ENCODE measurements at regions not wholly inside any gene's neighbourhood (a gene's known extent, or its start where the extent isn't known, plus 50 kb on each side); places are given as distances from the start of the nearest gene placed in this dataset.

DNA sequence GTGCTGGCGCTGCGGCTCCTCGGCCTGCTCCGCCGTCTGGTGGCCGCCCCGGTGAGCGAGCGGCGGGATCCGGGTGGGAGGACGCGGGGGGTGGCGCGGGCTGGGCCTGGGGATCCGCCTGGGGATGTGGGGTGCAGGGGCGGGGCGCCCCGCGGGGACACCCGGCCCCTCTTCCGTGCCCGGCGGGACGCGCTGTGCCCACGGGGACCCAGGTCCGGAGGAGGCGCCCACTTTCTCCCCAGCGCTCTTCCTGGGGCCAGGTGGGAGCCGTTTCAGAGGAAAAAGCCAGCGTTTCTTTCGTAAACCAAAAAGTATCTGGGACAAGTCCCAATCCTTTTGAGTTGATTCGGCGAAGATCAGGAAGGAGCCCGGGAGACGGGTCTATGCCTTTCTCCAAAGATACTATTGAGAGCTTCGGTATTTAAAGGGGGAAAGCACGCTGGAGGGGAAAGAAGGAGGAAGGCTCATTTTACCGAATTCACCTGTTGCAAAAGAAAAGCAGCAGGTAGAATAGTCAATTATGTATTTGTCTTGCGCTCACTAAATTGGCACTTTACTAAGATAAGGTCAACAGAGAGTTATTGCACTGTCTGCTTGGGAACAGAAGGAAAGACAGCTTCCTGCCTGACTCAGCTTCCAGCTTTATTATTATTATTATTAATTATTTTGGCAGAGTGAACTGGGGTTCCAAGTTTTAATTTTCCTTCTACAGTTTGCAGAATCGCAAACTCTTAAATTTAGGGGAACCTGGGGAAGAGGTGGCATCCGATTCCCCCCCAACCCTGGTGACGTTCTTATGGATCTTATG is 81.5 kb upstream of the CD99 start:
- Histone ChIP-seq H3K36me3 (ENCODE audit: control insufficient read depth in 1 of 2, insufficient read depth in 2 of 2, low read length in 1 of 2) (no peaks in the 10 kb centered on the region), H3K4me1 (ENCODE audit: control insufficient read depth in 1 of 2, insufficient read depth in 2 of 2, low read length in 2 of 2) (no peaks in the 10 kb centered on the region), H3K9me3 (ENCODE audit: control insufficient read depth, low read length) (no peaks in the 10 kb centered on the region), H3K27me3 (ENCODE audit: control insufficient read depth in 1 of 2, insufficient read depth in 2 of 2, low read length in 1 of 2) (no peaks in the 10 kb centered on the region), H3K27ac (ENCODE audit: low read depth in 1 of 2, low read length in 2 of 2) (no peak overlapping the region), H3K4me3 (ENCODE audit: low read length in 2 of 2) (peak overlapping the region; percentile 33 to 83)
- ATAC-seq (ENCODE audit: low FRiP score) (no peak), DNase-seq (no peak)
- 1% methylated on average over 33 to 44 of the region's 44 CpGs for WGBS, 2 donors
- intact Hi-C loops (cut with DNase I): loop anchor here in 1 of 2 donors (10.0 kb wide), 1 partner anchor 85 kb away; the partner anchor contains the start of gene CD99

GRCh38 chrX:2608638-2609430 is 82.3 kb upstream of the CD99 start:
- intact Hi-C loops (cut with DNase I): no loop called here
- WGBS, 2 donors: 1% methylated on average over 44 to 62 of the region's 63 CpGs
- H3K4me1 ChIP-seq (ENCODE audit: control insufficient read depth in 1 of 2, insufficient read depth in 2 of 2, low read length in 2 of 2): no peaks in the 10 kb centered on the region
- no peaks in the 10 kb centered on the region for H3K9me3 ChIP-seq (ENCODE audit: control insufficient read depth, low read length)
- no peaks in the 10 kb centered on the region for H3K36me3 ChIP-seq (ENCODE audit: control insufficient read depth in 1 of 2, insufficient read depth in 2 of 2, low read length in 1 of 2)
- H3K4me3 ChIP-seq (ENCODE audit: low read length in 2 of 2): peak overlapping the region; percentile 33 to 83
- no peak overlapping the region for H3K27ac ChIP-seq (ENCODE audit: low read depth in 1 of 2, low read length in 2 of 2)
- peak; percentile 94 to 96 for DNase-seq
- peak; percentile 97 for ATAC-seq (ENCODE audit: low FRiP score)
- H3K27me3 ChIP-seq (ENCODE audit: control insufficient read depth in 1 of 2, insufficient read depth in 2 of 2, low read length in 1 of 2): no peaks in the 10 kb centered on the region

- no peaks in the 10 kb centered on the region for H3K36me3 ChIP-seq (ENCODE audit: control insufficient read depth in 1 of 2, insufficient read depth in 2 of 2, low read length in 1 of 2)
- DNase-seq (no peak), ATAC-seq (ENCODE audit: low FRiP score) (no peak)
- no peaks in the 10 kb centered on the region for H3K9me3 ChIP-seq (ENCODE audit: control insufficient read depth, low read length)
- no peaks in the 10 kb centered on the region for H3K27me3 ChIP-seq (ENCODE audit: control insufficient read depth in 1 of 2, insufficient read depth in 2 of 2, low read length in 1 of 2)
- H3K4me1 ChIP-seq (ENCODE audit: control insufficient read depth in 1 of 2, insufficient read depth in 2 of 2, low read length in 2 of 2): no peaks in the 10 kb centered on the region
- H3K27ac ChIP-seq (ENCODE audit: low read depth in 1 of 2, low read length in 2 of 2): no peak overlapping the region
- H3K4me3 ChIP-seq (ENCODE audit: low read length in 2 of 2): no peak overlapping the region
- intact Hi-C loops (cut with DNase I): no loop called here
- WGBS, 2 donors: 95 to 98% methylated on average over 2 of the region's 2 CpGs
These were observed 84.0 kb upstream of the CD99 start for GRCh38 chrX:2607113-2607512.

DNA sequence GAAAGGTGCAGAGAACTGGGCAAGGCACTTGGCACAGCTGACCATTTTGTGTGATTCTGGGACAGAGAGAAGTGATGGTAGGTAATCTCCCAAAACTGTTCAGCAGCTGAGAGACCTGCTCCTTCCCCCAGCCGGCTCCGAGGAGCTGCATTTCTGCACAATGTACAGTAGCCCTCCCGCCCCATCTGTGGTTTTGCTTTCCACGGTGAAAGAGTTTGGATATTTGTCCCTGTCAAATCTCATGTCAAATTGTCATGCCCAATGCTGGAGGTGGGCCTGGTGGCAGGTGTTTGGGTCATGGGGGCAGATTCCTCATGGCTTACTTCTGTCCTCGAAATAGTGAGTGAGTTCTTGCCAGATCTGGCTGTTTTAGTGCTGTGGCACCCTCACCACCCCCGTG is 90.5 kb upstream of the CD99 start:
- Histone ChIP-seq H3K9me3 (ENCODE audit: control insufficient read depth, low read length) (no peaks in the 10 kb centered on the region), H3K27me3 (ENCODE audit: control insufficient read depth in 1 of 2, insufficient read depth in 2 of 2, low read length in 1 of 2) (no peaks in the 10 kb centered on the region), H3K36me3 (ENCODE audit: control insufficient read depth in 1 of 2, insufficient read depth in 2 of 2, low read length in 1 of 2) (no peaks in the 10 kb centered on the region), H3K4me3 (ENCODE audit: low read length in 2 of 2) (no peak overlapping the region), H3K27ac (ENCODE audit: low read depth in 1 of 2, low read length in 2 of 2) (no peak overlapping the region), H3K4me1 (ENCODE audit: control insufficient read depth in 1 of 2, insufficient read depth in 2 of 2, low read length in 2 of 2) (no peaks in the 10 kb centered on the region)
- DNase-seq (no peak), ATAC-seq (ENCODE audit: low FRiP score) (no peak)
- WGBS, 2 donors: 86 to 92% methylated on average over 6 of the region's 6 CpGs
- intact Hi-C loops (cut with DNase I): no loop called here

DNA sequence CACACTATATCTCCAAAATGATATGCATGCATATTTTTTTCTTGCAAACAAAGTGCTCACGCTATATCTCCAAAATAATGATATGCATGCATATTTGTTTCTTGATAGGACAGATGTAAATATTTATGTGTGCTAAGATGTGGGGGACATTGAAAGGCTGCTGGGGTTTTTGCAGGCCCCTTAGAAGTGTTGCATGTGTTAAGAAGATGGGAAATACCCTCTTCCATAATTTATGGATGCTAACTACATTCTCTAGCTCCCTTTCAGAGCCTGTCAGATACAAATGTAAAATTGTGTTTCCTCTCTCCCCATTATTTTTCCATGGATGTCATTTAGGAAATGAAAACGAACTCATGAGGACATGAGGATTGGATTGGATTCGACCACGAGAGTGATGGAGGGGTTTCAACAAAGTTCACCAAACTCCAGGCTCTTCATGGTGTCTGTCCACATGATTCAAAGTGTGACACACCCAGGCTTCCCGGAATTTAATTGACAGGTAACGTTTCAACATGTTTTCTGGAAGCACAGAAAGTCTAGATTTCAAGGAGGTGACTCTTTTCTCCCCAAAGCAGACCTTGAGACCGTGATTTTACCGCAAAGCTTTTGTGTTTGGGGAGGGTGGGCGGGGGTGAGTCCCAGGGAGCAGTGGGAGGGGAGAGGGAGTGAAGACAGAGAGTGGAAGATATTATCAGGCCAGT is 94.4 kb upstream of the CD99 start:
- no peaks in the 10 kb centered on the region for H3K4me1 ChIP-seq (ENCODE audit: control insufficient read depth in 1 of 2, insufficient read depth in 2 of 2, low read length in 2 of 2)
- no peak overlapping the region for H3K27ac ChIP-seq (ENCODE audit: low read depth in 1 of 2, low read length in 2 of 2)
- no peaks in the 10 kb centered on the region for H3K36me3 ChIP-seq (ENCODE audit: control insufficient read depth in 1 of 2, insufficient read depth in 2 of 2, low read length in 1 of 2)
- 75 to 79% methylated on average over 9 of the region's 9 CpGs for WGBS, 2 donors
- ATAC-seq (ENCODE audit: low FRiP score) (no peak), DNase-seq (no peak)
- no peaks in the 10 kb centered on the region for H3K27me3 ChIP-seq (ENCODE audit: control insufficient read depth in 1 of 2, insufficient read depth in 2 of 2, low read length in 1 of 2)
- intact Hi-C loops (cut with DNase I): loop anchor here in 1 of 2 donors (5.0 kb wide), 1 partner anchor 1139 kb away; no protein-coding TSS in a partner anchor
- no peaks in the 10 kb centered on the region for H3K9me3 ChIP-seq (ENCODE audit: control insufficient read depth, low read length)
- H3K4me3 ChIP-seq (ENCODE audit: low read length in 2 of 2): no peak overlapping the region

GRCh38 chrX:2596045-2596444 is 95.0 kb upstream of the CD99 start:
- Histone ChIP-seq H3K4me3 (ENCODE audit: low read length in 2 of 2) (no peak overlapping the region), H3K27me3 (ENCODE audit: control insufficient read depth in 1 of 2, insufficient read depth in 2 of 2, low read length in 1 of 2) (no peaks in the 10 kb centered on the region), H3K9me3 (ENCODE audit: control insufficient read depth, low read length) (no peaks in the 10 kb centered on the region), H3K36me3 (ENCODE audit: control insufficient read depth in 1 of 2, insufficient read depth in 2 of 2, low read length in 1 of 2) (no peaks in the 10 kb centered on the region), H3K4me1 (ENCODE audit: control insufficient read depth in 1 of 2, insufficient read depth in 2 of 2, low read length in 2 of 2) (no peaks in the 10 kb centered on the region), H3K27ac (ENCODE audit: low read depth in 1 of 2, low read length in 2 of 2) (no peak overlapping the region)
- 89 to 93% methylated on average over 4 of the region's 4 CpGs for WGBS, 2 donors
- DNase-seq (no peak), ATAC-seq (ENCODE audit: low FRiP score) (no peak)
- intact Hi-C loops (cut with DNase I): loop anchor here in 1 of 2 donors (5.0 kb wide), 1 partner anchor 1139 kb away; no protein-coding TSS in a partner anchor

DNA sequence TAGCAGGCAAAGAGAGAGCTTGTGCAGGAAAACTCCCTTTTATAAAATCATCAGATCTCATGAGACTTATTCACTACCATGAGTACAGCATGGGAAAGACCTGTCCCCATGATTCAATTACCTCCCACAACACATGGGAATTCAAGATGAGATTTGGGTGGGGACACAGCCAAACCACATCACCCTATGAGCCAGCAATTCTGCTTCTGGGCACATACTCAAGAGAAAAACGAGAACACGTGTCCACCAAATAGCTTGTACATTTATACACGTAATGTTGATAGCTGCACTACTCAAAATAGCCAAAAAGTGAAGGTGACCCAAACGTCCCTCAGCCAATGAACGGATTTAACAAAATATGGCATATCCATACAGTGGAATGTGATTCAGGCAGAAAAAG is 94.5 kb upstream of the DHRSX start:
- no peaks in the 10 kb centered on the region for H3K36me3 ChIP-seq (ENCODE audit: control insufficient read depth in 1 of 2, insufficient read depth in 2 of 2, low read length in 1 of 2)
- DNase-seq (no peak), ATAC-seq (ENCODE audit: low FRiP score) (no peak)
- WGBS, 2 donors: 23 to 32% methylated on average over 5 of the region's 5 CpGs
- intact Hi-C loops (cut with DNase I): loop anchor here in 1 of 2 donors (5.0 kb wide), 1 partner anchor 1138 kb away; no protein-coding TSS in a partner anchor
- H3K9me3 ChIP-seq (ENCODE audit: control insufficient read depth, low read length): no peaks in the 10 kb centered on the region
- no peaks in the 10 kb centered on the region for H3K27me3 ChIP-seq (ENCODE audit: control insufficient read depth in 1 of 2, insufficient read depth in 2 of 2, low read length in 1 of 2)
- H3K4me3 ChIP-seq (ENCODE audit: low read length in 2 of 2): no peak overlapping the region
- H3K4me1 ChIP-seq (ENCODE audit: control insufficient read depth in 1 of 2, insufficient read depth in 2 of 2, low read length in 2 of 2): no peaks in the 10 kb centered on the region
- no peak overlapping the region for H3K27ac ChIP-seq (ENCODE audit: low read depth in 1 of 2, low read length in 2 of 2)

- Histone ChIP-seq H3K27me3 (ENCODE audit: control insufficient read depth in 1 of 2, insufficient read depth in 2 of 2, low read length in 1 of 2) (no peaks in the 10 kb centered on the region), H3K27ac (ENCODE audit: low read depth in 1 of 2, low read length in 2 of 2) (no peak overlapping the region), H3K9me3 (ENCODE audit: control insufficient read depth, low read length) (no peaks in the 10 kb centered on the region), H3K4me1 (ENCODE audit: control insufficient read depth in 1 of 2, insufficient read depth in 2 of 2, low read length in 2 of 2) (no peaks in the 10 kb centered on the region), H3K4me3 (ENCODE audit: low read length in 2 of 2) (no peak overlapping the region), H3K36me3 (ENCODE audit: control insufficient read depth in 1 of 2, insufficient read depth in 2 of 2, low read length in 1 of 2) (no peaks in the 10 kb centered on the region)
- no peak for DNase-seq
- ATAC-seq (ENCODE audit: low FRiP score): no peak
- intact Hi-C loops (cut with DNase I): loop anchor here (5.0 kb wide), 3 partner anchors 942 to 1137 kb away; no protein-coding TSS in a partner anchor
- 59 to 74% methylated on average over 3 of the region's 3 CpGs for WGBS, 2 donors
These were observed 93.7 kb upstream of the DHRSX start for GRCh38 chrX:2594491-2594890.
